ENCODE measurements at regions not wholly inside any gene's neighbourhood (a gene's known extent, or its start where the extent isn't known, plus 50 kb on each side); places are given as distances from the start of the nearest gene placed in this dataset.

DNA sequence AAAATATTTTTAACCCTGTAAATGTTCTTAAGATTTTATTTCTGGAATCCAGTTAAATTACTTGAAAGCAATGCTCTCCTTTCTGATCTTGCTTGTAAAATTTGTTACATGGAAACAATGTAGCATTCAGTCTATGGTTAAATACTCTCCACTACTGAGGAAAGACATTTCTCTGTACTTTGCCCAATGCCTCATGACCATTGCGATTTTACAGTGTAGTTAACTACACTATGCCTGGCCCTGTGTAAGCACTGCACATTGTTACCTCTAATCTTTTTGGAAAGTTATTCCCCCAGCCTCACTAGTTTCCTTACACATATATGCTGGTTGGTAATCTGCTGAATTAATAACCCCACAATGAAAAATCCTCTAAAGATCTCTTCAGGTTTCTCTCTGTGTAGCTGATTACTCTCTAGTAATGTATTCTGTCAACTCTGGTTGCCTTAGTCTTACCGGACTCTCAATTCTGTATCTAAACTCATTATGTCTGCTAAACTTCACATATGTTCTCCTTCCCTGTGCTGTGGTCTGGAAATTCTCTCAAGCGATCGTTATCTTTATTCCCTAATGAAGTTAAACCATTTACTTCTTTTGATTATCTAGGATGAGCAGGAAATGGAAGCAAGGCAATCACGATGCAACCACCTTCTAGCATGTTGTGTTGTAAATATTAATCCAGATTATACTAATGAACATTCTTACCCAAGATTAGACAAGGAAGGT is 58.7 kb upstream of the TMEM106B start:
- TF ChIP-seq ELF4 (IDR thresholded peaks at IDR 0.05) = no peak
- TF ChIP-seq PKNOX1 (IDR thresholded peaks at IDR 0.05) = no peak
- no peak for TF ChIP-seq BHLHE40 (IDR thresholded peaks at IDR 0.05; ENCODE audit: borderline replicate concordance)
- no peak for TF ChIP-seq SP1 (IDR thresholded peaks at IDR 0.05)
- no peak for TF ChIP-seq HDGF (IDR thresholded peaks at IDR 0.05; ENCODE audit: borderline replicate concordance)
- TF ChIP-seq FOXK2 (IDR thresholded peaks at IDR 0.05) = no peak
- no peak for TF ChIP-seq FOXM1 (IDR thresholded peaks at IDR 0.05; ENCODE audit: borderline replicate concordance)
- TF ChIP-seq L3MBTL2 (conservative IDR thresholded peaks at IDR 0.05) = no peak
- TF ChIP-seq SUZ12 (IDR thresholded peaks at IDR 0.05) = no peak
- no peak for TF ChIP-seq NFRKB (IDR thresholded peaks at IDR 0.05)
- TF ChIP-seq FOXA1 (IDR thresholded peaks at IDR 0.05) = no peak

Data from HEK293T (cell line).